ENCODE measurements at regions not wholly inside any gene's neighbourhood (a gene's known extent, or its start where the extent isn't known, plus 50 kb on each side); places are given as distances from the start of the nearest gene placed in this dataset.

GRCh38 chr5:114184006-114184405 is 177.9 kb upstream of the KCNN2 start:
- peak; percentile 5 to 13 for DNase-seq

DNA sequence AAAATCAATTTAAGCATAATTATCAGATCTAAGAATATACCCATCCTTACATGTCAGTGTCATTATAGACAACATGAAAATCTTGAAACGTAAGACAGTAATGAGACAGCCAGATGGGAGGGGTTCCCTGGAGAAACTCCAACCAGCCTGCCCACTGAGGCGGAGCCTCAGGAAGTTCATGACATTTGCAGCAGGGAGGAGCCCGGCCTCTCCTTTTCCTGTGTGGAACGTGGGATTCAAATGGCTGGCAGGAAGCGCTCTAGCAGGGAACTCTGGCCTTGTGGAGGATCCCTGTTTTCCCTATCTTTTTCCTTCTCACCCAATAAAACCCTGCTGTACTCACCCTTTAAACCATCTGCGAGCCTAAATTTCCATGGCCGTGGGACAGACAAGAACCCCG is 176.6 kb upstream of the KCNN2 start:
- DNase-seq: no peak

GRCh38 chr5:114191441-114191840 is 170.4 kb upstream of the KCNN2 start:
- DNase-seq: no peak

- DNase-seq: no peak
Observed at GRCh38 chr5:114192108-114192507, 169.8 kb upstream of the KCNN2 start.

- no peak for DNase-seq
Observed at GRCh38 chr5:114201332-114201731, 160.5 kb upstream of the KCNN2 start.

GRCh38 chr5:114204923-114205322 is 156.9 kb upstream of the KCNN2 start:
- no peak for DNase-seq

DNA sequence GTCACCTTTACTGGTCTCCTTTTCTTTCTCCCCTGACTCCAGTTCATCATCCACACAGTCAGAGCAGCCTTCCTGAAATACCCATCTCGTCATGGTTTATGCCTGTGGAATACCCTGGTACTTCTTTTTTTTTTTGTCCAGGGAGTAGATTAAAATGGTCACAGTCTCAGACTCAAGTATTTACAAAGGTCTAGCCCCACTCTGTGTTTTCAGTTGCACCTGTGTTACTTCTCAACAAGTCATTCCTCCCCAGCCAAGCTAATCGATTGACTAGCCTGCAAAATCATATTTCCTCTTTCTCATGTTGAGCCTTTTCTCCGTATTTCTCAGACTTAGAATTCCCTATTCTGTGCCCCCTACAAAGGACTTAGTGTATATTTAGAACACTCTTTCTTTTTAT is 155.2 kb upstream of the KCNN2 start:
- DNase-seq: no peak

DNA sequence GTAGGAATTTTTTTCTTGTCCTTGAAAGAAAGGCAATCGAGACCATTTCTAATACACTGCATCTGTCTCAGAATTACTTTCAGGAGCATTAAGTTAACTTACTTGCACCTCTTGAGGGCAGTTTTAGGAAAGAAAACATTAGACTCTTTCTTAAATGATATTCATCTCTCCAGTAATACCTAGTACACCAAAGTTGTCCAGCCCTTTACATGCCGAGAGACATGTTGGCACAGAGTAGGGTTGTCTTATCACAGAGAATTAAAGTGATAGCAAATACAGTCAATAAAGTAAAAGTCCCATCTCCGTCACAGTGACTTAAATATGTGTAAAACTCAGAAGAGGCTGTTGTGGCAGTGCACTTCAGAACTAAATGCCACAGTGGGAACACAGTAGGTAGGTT is 154.3 kb upstream of the KCNN2 start:
- no peak for DNase-seq

- no peak for DNase-seq
Observed at GRCh38 chr5:114208120-114208519, 153.8 kb upstream of the KCNN2 start.

- no peak for DNase-seq
Observed at GRCh38 chr5:114208588-114208987, 153.3 kb upstream of the KCNN2 start.

DNA sequence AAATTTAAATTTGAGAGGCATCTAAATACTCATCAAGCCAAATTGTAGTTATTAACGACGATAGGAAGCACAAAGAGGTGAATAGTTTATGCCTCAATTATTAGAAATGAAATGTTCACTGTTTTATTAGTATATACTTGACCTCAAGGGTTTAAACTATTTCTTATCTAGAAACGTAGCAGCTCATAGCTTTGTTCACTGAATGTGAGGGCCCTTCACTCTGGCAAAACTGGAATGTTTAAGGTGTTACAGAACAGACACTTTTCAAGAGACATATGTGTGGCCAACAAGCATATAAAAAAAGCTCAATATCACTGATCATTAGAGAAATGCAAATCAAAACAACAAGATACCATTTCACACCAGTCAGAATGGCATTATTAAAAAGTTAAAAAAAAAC is 151.2 kb upstream of the KCNN2 start:
- no peak for DNase-seq

DNA sequence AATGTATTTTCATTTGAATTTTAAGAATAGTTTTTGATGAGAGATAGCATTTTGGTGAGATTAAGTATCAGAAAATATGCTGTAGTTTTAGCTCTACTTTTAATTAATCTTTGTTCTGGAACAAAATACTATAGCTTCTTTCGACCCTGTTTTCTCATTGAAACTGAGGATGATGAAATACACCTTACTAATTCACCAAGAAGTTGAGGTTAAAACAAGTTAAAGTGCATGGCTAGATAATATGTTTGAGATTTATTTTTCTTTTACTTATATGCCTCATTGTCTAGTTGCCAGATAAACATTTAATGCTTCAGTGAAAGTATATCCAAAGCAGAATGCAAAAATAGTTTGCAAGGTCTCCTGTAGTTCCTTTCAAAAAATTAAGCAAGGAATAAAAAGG is 140.1 kb upstream of the KCNN2 start:
- DNase-seq: no peak

DNA sequence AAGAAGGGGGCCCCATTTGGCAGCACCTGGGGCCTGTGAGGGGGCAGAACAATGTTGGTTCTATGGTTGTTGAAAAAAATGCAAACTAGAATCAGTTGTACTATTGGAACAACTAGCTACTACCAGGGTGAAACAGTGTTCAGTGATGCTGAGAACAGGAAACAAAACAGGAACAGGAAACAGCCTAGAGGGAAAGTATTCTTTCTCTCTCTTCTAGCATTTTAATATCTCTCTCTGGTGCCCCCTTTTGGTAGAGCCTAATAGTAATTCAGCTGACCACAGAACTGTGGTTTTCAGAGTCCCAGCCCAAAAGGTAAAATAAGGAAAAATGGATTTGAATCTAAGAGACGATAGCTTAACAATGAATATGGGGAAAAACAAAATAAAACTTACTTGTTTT is 138.0 kb upstream of the KCNN2 start:
- peak; percentile 22 to 59 for DNase-seq

DNA sequence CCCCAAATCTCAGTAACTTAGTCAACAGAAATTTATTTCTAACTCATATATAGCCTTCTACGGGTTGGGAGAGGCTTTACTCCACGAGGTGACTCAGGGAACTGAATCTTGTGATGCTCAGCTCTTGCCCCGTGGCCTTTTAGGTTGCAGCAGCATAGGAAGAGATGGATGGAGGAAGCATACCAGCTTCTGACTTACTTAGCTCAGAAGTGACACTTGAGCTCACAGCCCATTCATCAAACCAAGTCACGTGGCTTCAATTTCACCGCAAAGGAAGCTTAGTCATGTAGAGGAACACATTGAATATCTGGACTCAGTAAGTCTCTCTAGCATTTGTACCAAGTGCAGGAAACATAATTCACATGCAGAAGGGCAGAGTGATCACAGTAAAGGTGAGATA is 124.1 kb upstream of the KCNN2 start:
- DNase-seq: peak; percentile 73 to 82

GRCh38 chr5:114238771-114239313 is 123.0 kb upstream of the KCNN2 start:
- DNase-seq: no peak

DNA sequence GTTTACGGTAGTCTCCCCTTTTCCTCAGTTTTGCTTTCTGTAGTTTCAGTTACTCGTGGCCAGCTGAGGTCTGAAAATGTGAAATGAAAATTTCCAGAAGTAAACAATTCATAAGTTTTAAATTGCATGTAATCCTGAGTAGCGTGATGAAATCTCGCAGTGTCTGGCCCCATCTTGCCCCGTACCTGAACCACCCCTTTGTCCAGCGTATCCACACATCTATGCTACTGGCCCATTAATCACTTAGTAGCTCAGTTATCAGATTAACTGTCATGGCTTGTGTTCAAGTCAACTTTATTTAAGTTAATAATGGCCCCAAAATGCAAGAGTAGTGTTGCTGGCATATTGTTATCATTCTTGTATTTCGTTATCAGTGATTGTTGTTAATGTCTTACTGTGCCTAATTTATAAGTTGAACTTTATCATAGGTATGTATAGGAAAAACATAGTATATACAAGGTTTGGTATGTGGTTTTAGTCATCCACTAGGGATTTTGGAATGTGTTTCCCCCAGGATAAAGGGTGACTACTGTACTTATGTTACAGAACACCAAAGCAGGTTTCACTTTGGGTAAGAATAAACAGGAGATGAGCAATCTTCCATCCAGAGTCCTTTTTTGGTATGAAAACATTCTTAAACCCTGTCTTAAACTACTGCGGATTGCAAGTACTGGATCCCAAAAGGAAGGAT is 118.4 kb upstream of the KCNN2 start:
- DNase-seq: no peak

- peak; percentile 33 to 40 for DNase-seq
Observed at GRCh38 chr5:114243972-114244317, 117.9 kb upstream of the KCNN2 start.

- DNase-seq: no peak
Observed at GRCh38 chr5:114249823-114250222, 112.0 kb upstream of the KCNN2 start.

DNA sequence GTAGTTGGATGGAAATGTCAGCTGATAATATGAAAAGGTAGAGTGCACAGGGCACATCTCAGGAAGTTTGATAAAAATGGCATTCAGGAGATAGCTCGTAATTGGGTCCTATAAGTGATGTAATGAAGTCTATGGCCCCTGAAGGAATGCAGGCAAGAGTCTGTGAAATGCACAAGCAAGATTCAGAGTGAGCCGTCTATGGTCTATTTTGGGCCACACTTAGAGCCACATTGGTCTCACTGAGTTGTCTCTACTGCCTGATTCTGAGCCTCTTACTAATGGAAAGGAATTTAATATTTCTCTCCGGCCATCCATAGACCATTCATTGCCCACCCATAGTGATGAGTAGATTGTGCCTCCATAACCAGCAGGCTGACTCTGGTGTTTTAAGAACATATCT is 111.3 kb upstream of the KCNN2 start:
- no peak for DNase-seq

DNA sequence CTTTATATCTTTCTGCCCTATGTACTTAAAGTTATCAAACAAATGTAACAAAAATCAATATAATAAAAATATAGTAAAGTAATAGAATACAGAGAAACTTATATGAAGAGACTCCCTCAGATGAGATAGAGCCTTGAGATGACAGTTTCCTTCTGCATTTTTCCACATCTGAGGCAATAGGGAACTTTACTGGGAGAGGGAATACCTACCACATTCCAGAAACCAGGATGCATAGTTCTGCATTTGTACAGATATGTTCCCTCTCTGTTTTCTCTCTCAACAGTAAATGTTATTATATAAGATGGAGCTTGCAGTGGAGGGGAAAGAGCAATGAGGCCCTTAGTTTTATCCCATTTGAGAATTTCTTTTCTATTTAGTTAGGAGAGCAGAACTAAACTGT is 109.6 kb upstream of the KCNN2 start:
- no peak for DNase-seq

GRCh38 chr5:114255260-114255659 is 106.6 kb upstream of the KCNN2 start:
- no peak for DNase-seq

- no peak for DNase-seq
Observed at GRCh38 chr5:114261989-114262388, 99.9 kb upstream of the KCNN2 start.

DNA sequence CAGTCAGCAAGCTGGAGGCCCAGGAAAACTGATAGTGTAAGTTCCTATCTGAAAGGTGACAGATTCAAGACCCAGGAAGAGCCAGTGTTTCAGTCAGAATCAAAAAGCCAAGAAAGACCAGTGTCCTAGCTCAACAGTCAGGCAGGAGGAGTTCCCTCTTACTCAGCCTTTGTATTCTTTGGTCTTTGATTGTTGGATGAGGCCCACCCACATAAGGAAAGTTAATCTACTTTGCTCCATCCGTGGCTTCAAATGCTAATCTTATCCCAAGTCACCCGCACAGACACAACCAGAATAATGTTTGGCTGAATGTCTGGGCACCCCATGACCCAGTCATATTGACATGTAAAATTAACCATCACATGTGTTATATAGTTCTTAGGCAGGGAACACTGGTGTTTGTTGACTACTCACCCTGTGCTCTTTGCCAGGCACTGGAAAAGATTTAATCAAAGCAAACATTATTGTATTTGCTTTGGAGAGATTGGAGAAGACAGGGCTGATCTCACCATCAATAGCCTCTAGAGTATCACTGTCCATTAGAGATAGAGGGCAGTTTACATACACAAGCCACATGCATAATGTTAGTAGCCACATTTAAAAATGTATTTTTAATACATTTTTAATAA is 96.3 kb upstream of the KCNN2 start:
- no peak for DNase-seq

- no peak for DNase-seq
Observed at GRCh38 chr5:114266374-114266773, 95.5 kb upstream of the KCNN2 start.

DNA sequence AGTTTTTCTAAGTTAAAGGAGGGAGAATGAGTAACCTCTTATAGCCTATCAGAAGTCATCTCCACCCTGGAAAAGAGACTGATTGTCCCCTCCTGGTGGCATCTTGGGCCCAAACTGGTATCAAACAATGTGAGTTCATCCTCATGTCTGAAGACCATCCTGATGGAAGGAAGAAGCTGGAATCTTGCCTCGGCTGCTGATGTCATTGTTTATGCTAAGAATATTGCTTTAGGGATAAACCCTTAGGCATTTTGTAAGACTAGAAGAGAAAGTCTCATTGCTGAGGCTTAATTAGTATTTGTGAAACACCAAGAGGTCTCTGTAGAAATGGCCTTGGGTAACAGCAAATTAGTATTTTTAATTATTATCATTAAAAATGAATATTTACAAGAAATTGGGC is 65.7 kb upstream of the KCNN2 start:
- DNase-seq: no peak

Data from Kasumi-1 (cell line).